OCI-LY7 (cell line): ENCODE measurements at regions not wholly inside any gene's neighbourhood (a gene's known extent, or its start where the extent isn't known, plus 50 kb on each side); places are given as distances from the start of the nearest gene placed in this dataset.

Source experiments
- EZH2phosphoT487 ChIP-seq: fragments of 200-600 bp; sonication (generic); IDR thresholded peaks from 2 replicates; pipeline ENCODE4 v1.6.1; 2018; ENCODE audit warnings: low read depth, borderline replicate concordance, mild to moderate bottlenecking, mixed run types, antibody characterized with exemption, low read length, moderate library complexity, mixed read lengths
- TF ChIP-seq, protein P1 (sequence below): fragments of 200-600 bp; sonication (generic); conservative IDR thresholded peaks from 2 replicates; pipeline ENCODE4 v1.5.1; 2014; ENCODE audit warnings: mild to moderate bottlenecking, antibody characterized with exemption, low read length, moderate library complexity, mixed read lengths

DNA sequence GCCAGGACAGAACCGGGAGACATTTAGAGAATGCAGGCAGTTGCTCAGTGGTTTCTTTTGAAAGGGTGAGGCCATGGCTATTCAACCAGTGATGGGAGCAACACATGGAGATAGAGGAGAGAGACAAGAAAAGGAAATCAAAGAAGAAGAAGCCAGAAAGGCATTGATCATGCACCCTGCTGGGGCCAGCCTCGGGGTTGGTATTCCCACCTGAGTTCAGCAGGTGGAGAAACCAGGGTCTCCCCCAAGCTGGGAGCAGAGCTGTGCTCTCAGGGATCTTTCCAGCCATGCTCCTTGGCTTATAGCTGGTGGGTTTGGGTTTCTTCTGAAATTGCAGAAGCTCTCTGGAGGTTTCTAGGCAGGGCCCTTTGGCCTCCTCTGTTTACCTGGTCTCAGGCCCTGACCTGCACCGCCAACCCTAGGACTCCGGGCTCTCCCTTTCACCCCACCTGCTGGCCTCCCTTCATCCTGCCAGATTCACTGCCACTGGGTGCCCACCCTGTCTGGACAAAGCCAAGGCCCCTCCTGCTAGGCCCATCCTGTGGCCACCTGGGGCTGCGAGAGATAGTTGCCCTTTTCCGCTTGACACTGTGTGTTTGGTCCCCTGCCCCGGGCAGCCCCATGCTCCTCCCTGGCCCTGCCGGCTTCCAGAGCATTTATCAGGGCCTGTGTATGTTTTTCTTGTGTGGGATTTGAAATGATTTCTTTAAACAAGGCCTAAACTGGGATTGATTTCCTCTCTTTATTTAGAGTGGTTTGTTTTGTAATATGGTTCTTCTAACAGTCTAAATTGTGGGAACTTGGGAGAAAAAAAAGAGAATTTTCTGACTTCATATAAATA lies 126.7 kb downstream of the DDX1 start:
- TF ChIP-seq, protein P1, sequence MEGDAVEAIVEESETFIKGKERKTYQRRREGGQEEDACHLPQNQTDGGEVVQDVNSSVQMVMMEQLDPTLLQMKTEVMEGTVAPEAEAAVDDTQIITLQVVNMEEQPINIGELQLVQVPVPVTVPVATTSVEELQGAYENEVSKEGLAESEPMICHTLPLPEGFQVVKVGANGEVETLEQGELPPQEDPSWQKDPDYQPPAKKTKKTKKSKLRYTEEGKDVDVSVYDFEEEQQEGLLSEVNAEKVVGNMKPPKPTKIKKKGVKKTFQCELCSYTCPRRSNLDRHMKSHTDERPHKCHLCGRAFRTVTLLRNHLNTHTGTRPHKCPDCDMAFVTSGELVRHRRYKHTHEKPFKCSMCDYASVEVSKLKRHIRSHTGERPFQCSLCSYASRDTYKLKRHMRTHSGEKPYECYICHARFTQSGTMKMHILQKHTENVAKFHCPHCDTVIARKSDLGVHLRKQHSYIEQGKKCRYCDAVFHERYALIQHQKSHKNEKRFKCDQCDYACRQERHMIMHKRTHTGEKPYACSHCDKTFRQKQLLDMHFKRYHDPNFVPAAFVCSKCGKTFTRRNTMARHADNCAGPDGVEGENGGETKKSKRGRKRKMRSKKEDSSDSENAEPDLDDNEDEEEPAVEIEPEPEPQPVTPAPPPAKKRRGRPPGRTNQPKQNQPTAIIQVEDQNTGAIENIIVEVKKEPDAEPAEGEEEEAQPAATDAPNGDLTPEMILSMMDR, result no peak
- TF ChIP-seq EZH2phosphoT487, result no peak
